NCI-H1694 treated with DMSO at 0.1 percent for 48 hours (cell line): ENCODE measurements at regions not wholly inside any gene's neighbourhood (a gene's known extent, or its start where the extent isn't known, plus 50 kb on each side); places are given as distances from the start of the nearest gene placed in this dataset.

ENCODE experiments used
- DNase-seq: peaks from one replicate; lab custom pipeline; 2025; lab: John Stamatoyannopoulos, UW

- no peak for DNase-seq
Measured at GRCh38 chr4:161008527-161008926, 1155.3 kb downstream of the FSTL5 start.

GRCh38 chr4:161010227-161010626, 1153.6 kb downstream of the FSTL5 start:
- no peak for DNase-seq
